NB4 (cell line): ENCODE measurements at regions not wholly inside any gene's neighbourhood (a gene's known extent, or its start where the extent isn't known, plus 50 kb on each side); places are given as distances from the start of the nearest gene placed in this dataset.

ENCODE experiments used
- MYC ChIP-seq: IDR thresholded peaks from 2 replicates; pipeline ENCODE4 v1.6.1; 2011; ENCODE audit warnings: low read depth, low read length
- POLR2A ChIP-seq: IDR thresholded peaks from 2 replicates; pipeline ENCODE4 v1.6.1; 2011; ENCODE audit warnings: mild to moderate bottlenecking; ENCODE audit not compliant: insufficient read length; ENCODE audit errors: extremely low read depth
- TF ChIP-seq, protein P1 (sequence below): IDR thresholded peaks from one replicate; pipeline ENCODE4 v1.5.1; 2012; ENCODE audit warnings: low read depth, low read length

DNA sequence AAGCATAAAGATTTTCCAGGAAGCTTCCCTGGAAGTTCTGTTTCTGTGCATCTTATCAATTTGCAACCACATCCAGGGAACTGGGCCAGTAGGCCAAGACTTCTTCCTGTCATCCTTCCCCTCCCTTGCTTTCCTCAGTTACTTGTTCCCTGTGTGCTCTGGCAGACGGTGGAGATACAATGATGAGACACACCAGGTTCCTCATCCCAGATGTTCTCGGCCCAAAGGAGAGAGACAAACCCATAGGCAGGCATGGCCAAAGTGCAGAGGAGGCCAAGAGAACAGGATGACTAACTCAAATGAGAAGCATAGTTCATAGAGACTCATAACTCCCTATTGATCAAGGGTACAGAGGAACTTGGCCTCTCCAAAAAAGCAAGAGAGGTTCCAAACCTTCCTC, 652.6 kb downstream of the CCDC171 start:
- TF ChIP-seq, protein P1, sequence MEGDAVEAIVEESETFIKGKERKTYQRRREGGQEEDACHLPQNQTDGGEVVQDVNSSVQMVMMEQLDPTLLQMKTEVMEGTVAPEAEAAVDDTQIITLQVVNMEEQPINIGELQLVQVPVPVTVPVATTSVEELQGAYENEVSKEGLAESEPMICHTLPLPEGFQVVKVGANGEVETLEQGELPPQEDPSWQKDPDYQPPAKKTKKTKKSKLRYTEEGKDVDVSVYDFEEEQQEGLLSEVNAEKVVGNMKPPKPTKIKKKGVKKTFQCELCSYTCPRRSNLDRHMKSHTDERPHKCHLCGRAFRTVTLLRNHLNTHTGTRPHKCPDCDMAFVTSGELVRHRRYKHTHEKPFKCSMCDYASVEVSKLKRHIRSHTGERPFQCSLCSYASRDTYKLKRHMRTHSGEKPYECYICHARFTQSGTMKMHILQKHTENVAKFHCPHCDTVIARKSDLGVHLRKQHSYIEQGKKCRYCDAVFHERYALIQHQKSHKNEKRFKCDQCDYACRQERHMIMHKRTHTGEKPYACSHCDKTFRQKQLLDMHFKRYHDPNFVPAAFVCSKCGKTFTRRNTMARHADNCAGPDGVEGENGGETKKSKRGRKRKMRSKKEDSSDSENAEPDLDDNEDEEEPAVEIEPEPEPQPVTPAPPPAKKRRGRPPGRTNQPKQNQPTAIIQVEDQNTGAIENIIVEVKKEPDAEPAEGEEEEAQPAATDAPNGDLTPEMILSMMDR = no peak
- TF ChIP-seq POLR2A (no peak), MYC (no peak)
